D721Med (cell line): ENCODE measurements at regions not wholly inside any gene's neighbourhood (a gene's known extent, or its start where the extent isn't known, plus 50 kb on each side); places are given as distances from the start of the nearest gene placed in this dataset.

Experiments used
- DNase-seq: peaks from one replicate; pipeline ENCODE4 v3.0.0; 2011; ENCODE audit warnings: low spot score; ENCODE audit not compliant: insufficient read length
- FAIRE-seq: peaks from 2 replicates; lab custom pipeline; 2011; peaks lifted over from hg19 to GRCh38; lab: Jason Lieb, UNC
- CTCF ChIP-seq: IDR thresholded peaks from 2 replicates; pipeline ENCODE4 v1.5.1; 2012; ENCODE audit warnings: mild to moderate bottlenecking, control low read depth; ENCODE audit not compliant: insufficient read depth; ENCODE audit errors: missing control alignments

GRCh38 chr3:18902081-18902793 is 246.1 kb upstream of the KCNH8 start:
- DNase-seq (no peak), FAIRE-seq (no peak)
- no peak for TF ChIP-seq CTCF

- FAIRE-seq (no peak), DNase-seq (no peak)
- TF ChIP-seq CTCF, result no peak
Measured at GRCh38 chr3:18901571-18901970, 246.7 kb upstream of the KCNH8 start.

- DNase-seq (no peak), FAIRE-seq (no peak)
- TF ChIP-seq CTCF, result no peak
Measured at GRCh38 chr3:18900994-18901393, 247.3 kb upstream of the KCNH8 start.

- DNase-seq (no peak), FAIRE-seq (no peak)
- TF ChIP-seq CTCF, result no peak
Measured at GRCh38 chr3:18898911-18899310, 249.4 kb upstream of the KCNH8 start.

GRCh38 chr3:18892756-18893155 is 255.6 kb upstream of the KCNH8 start:
- FAIRE-seq (no peak), DNase-seq (no peak)
- TF ChIP-seq CTCF, result no peak

- DNase-seq, result no peak
- TF ChIP-seq CTCF, result no peak
- FAIRE-seq, result no peak
Measured at GRCh38 chr3:18892047-18892446, 256.3 kb upstream of the KCNH8 start.

- DNase-seq (no peak), FAIRE-seq (no peak)
- no peak for TF ChIP-seq CTCF
Measured at GRCh38 chr3:18891641-18892040, 256.7 kb upstream of the KCNH8 start.
